Fibroblast of skin of back (primary cell): ENCODE measurements at regions not wholly inside any gene's neighbourhood (a gene's known extent, or its start where the extent isn't known, plus 50 kb on each side); places are given as distances from the start of the nearest gene placed in this dataset.
"Not testable (repeated sequence)": the region's sequence is repeated elsewhere in the genome, so short reads cannot be mapped to it uniquely, and the experiment has no call there.

ENCODE experiments used
- DNase-seq: peaks from one replicate; pipeline ENCODE4 v3.0.0-alpha.2; 2013

- no peak for DNase-seq
These were observed 167.1 kb upstream of the KYNU start for GRCh38 chr2:142710336-142710735.

GRCh38 chr2:142707318-142707717, 170.1 kb upstream of the KYNU start:
- DNase-seq, result no peak

- DNase-seq, result not testable (repeated sequence)
These were observed 175.1 kb upstream of the KYNU start for GRCh38 chr2:142702397-142702796.

GRCh38 chr2:142695350-142696257, 181.9 kb upstream of the KYNU start:
- not testable (repeated sequence) for DNase-seq

- DNase-seq, result no peak
These were observed 183.2 kb upstream of the KYNU start for GRCh38 chr2:142694282-142694681.

- no peak for DNase-seq
These were observed 184.1 kb upstream of the KYNU start for GRCh38 chr2:142693171-142693950.

- DNase-seq, result no peak
These were observed 188.4 kb upstream of the KYNU start for GRCh38 chr2:142688856-142689605.

GRCh38 chr2:142687509-142687908, 190.0 kb upstream of the KYNU start:
- DNase-seq, result no peak

- no peak for DNase-seq
These were observed 190.4 kb upstream of the KYNU start for GRCh38 chr2:142687075-142687474.

- no peak for DNase-seq
These were observed 192.8 kb upstream of the KYNU start for GRCh38 chr2:142684667-142685066.

GRCh38 chr2:142682528-142682927, 194.9 kb upstream of the KYNU start:
- DNase-seq, result peak; percentile 26

- DNase-seq, result no peak
These were observed 195.5 kb upstream of the KYNU start for GRCh38 chr2:142681952-142682351.

GRCh38 chr2:142678164-142678563, 199.3 kb upstream of the KYNU start:
- no peak for DNase-seq

- DNase-seq, result no peak
These were observed 202.1 kb upstream of the KYNU start for GRCh38 chr2:142675398-142675797.

GRCh38 chr2:142673836-142674235, 203.6 kb upstream of the KYNU start:
- DNase-seq, result no peak

GRCh38 chr2:142672698-142673097, 204.8 kb upstream of the KYNU start:
- DNase-seq, result no peak

- DNase-seq, result no peak
These were observed 207.1 kb upstream of the KYNU start for GRCh38 chr2:142670362-142670761.

GRCh38 chr2:142668420-142668819, 209.0 kb upstream of the KYNU start:
- DNase-seq, result no peak

- DNase-seq, result no peak
These were observed 212.2 kb upstream of the KYNU start for GRCh38 chr2:142665241-142665640.

- no peak for DNase-seq
These were observed 226.9 kb upstream of the KYNU start for GRCh38 chr2:142650601-142651000.

GRCh38 chr2:142649581-142649980, 227.9 kb upstream of the KYNU start:
- no peak for DNase-seq

- DNase-seq, result peak; percentile 11
These were observed 234.8 kb upstream of the KYNU start for GRCh38 chr2:142642650-142643049.

- DNase-seq, result no peak
These were observed 248.3 kb upstream of the KYNU start for GRCh38 chr2:142629193-142629592.
